GM12874 (cell line): ENCODE measurements at regions not wholly inside any gene's neighbourhood (a gene's known extent, or its start where the extent isn't known, plus 50 kb on each side); places are given as distances from the start of the nearest gene placed in this dataset.

Source experiments
- TF ChIP-seq, protein P1 (sequence below): IDR thresholded peaks from 2 replicates; pipeline ENCODE4 v1.5.1; 2011; ENCODE audit warnings: low read depth, mild to moderate bottlenecking, control low read depth, low read length, moderate library complexity; ENCODE audit not compliant: insufficient read depth

DNA sequence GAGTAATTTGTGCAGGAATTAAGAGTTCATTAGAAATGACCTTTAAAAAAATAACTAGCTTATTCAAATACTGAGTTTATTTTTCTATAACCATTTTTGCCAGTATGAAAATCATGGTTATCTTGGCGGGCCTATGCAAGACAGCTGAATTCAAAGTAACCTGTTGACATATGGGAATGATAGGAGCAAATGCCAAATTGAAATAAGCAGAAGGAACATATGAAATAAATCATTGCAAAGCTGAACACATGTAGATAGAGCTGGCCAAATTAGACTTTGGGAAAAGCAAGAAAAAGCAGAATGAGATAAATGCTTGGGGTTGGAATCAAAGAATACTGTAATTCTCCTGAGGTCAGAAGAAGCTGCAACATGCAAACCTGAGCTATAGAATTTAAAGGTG, 372.5 kb downstream of the ADAMTS20 start:
- TF ChIP-seq, protein P1, sequence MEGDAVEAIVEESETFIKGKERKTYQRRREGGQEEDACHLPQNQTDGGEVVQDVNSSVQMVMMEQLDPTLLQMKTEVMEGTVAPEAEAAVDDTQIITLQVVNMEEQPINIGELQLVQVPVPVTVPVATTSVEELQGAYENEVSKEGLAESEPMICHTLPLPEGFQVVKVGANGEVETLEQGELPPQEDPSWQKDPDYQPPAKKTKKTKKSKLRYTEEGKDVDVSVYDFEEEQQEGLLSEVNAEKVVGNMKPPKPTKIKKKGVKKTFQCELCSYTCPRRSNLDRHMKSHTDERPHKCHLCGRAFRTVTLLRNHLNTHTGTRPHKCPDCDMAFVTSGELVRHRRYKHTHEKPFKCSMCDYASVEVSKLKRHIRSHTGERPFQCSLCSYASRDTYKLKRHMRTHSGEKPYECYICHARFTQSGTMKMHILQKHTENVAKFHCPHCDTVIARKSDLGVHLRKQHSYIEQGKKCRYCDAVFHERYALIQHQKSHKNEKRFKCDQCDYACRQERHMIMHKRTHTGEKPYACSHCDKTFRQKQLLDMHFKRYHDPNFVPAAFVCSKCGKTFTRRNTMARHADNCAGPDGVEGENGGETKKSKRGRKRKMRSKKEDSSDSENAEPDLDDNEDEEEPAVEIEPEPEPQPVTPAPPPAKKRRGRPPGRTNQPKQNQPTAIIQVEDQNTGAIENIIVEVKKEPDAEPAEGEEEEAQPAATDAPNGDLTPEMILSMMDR = no peak

DNA sequence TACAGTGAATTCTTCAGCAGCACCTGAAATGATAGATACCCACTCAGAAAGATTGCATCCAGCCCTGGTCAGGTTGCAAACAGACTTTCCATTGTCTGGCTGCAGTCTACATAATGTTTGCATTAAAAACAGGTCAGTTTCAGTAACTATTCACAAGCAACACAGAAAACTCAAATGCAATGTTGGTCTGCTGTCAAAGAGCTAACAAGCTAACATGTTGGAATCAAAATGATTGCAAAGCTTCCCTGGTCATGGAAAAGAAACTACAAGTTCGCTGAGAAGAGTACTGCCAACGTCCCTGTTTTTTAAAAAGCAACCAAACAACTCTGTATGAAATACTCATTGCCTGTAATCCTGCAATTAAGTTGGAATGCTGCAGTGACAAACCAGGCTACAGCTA, 374.7 kb downstream of the ADAMTS20 start:
- TF ChIP-seq, protein P1 = no peak

DNA sequence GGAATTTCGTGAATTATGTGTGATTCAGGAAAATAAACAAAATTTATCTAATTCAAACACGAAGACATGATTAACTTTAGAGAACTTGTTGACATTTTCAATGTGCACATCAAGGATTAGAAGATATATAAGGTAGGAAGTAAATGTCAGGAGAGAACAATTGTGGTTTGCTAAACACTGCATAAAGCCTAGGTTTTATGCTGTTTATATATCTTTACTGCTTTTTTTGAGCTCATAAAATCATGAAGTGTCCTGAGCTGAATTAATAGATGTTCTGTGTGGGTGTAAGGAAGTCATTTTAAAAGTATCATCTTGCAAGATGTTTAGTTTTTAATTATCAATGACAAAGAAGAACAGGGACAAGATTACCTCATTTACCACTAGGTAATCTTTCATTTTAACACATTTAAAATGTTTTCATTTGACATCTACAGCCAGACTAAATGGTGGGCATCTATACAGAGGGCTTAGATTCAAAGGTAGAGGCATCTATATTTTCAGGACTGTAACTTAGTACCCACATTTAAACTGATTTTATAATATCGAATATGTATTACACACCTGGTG, 382.8 kb downstream of the ADAMTS20 start:
- TF ChIP-seq, protein P1 = no peak

DNA sequence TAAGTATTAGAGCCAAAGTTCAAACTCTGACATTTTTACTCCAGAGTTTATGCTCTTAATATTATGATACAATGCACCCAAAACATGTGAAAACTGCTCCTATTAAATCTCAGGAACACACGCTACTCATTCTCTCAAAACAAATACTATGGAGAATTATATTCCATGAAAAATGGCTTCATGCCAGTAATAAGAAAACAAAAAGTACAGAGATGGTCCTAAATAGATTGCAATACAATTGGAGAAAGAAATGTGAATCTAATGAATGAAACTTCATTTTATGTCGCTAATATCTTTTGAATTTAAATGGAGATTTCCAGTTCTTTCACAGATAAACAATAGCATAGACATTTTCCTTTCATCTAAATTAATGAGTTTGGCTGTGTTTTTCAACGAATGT, 384.3 kb downstream of the ADAMTS20 start:
- TF ChIP-seq, protein P1 = no peak

DNA sequence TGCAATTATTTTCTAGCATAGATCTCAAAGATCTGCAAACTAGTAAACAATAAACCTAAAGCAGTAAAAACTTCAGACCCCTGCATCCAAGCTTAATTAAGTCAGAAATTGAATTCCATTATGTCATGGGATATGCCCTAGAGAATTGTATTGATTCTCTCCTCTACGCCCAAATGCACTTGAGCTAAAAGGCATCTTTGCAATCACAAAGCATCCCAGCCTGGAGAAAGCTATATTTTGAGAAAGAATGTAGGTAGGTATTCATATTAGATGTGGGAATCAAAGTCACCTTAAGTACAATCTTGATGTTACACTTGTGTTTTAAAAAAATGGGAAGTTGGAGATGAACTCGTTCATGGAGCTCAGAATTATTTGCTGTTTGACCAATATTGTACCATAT, 386.7 kb downstream of the ADAMTS20 start:
- TF ChIP-seq, protein P1 = no peak

DNA sequence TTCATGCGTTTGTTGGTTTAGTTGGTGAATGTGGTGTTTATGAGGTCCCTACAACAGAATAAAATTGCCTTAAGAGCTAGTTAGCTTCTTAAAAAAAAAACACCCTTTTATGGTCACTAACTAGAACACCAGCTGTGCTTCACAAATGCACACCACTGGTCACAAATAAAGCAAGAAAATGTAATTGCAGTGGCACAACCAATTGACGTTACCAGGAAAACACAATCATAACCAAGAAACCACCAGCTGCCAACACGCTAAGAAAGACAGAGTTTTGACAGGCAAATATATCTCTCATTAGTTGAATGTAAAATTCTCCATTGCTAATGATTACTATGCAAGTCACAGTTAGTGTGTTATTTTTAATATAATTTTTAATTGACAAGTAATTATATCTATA, 389.9 kb downstream of the ADAMTS20 start:
- TF ChIP-seq, protein P1 = no peak

DNA sequence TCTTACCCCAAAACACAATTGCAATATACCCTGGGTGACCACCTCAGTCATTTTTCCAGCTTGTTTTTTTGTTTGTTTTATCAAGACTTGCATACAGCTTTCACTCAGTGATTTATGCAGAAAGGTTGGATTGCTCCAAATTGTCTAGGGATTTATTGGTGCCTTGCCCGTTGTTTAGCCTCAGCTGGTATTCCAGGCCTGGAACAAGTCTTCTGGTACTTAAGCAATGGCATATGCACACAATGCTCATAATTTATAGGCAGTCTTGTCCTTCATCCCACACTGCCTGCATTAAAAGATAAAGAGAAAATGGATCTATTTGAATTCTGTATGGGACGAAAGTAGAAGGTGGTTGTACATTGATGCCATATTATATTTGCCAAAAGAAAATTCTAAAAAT, 392.5 kb downstream of the ADAMTS20 start:
- TF ChIP-seq, protein P1 = no peak
